A673 (cell line): ENCODE measurements at regions not wholly inside any gene's neighbourhood (a gene's known extent, or its start where the extent isn't known, plus 50 kb on each side); places are given as distances from the start of the nearest gene placed in this dataset.

Experiments
- BruUV-seq: library from RNA; stranded (reverse); fragments of 400-500 nt; replicated peaks from 2 replicates; lab custom pipeline; 2021; lab: Mats Ljungman, UMichigan
- CTCF ChIA-PET: fragments of 300-600 bp; sonication (Branson Sonifier 250); formaldehyde crosslinking; loops from one replicate; lab custom pipeline; 2022; ENCODE audit warnings: antibody characterized with exemption; lab: Charles Lee
- POLR2A ChIA-PET: fragments of 300-600 bp; sonication (Branson Sonifier 250); formaldehyde crosslinking; loops from one replicate; lab custom pipeline; 2022; ENCODE audit warnings: antibody characterized with exemption; ENCODE audit not compliant: low non-redundant PET; lab: Charles Lee
- DNase-seq: peaks from one replicate; pipeline ENCODE4 v3.0.0-alpha.2; 2015; ENCODE audit warnings: low spot score
- H3K27ac ChIP-seq: fragments of 200-600 bp; sonication (generic); 2 replicates; pipeline ENCODE4 v1.5.1; 2016; ENCODE audit warnings: mixed run types, low read depth, mild to moderate bottlenecking, mixed read lengths, antibody characterized with exemption, low read length; ENCODE audit not compliant: poor library complexity, severe bottlenecking
- H3K27me3 ChIP-seq: fragments of 200-600 bp; sonication (generic); replicated peaks from 2 replicates; pipeline ENCODE4 v1.6.1; 2017; ENCODE audit warnings: mixed run types, low read depth, mild to moderate bottlenecking, mixed read lengths, antibody characterized with exemption, low read length; ENCODE audit not compliant: insufficient read depth, poor library complexity
- H3K36me3 ChIP-seq: fragments of 200-600 bp; sonication (generic); 2 replicates; pipeline ENCODE4 v1.6.1; 2016; ENCODE audit warnings: mixed run types, mild to moderate bottlenecking, mixed read lengths, antibody characterized with exemption, low read length; ENCODE audit not compliant: insufficient read depth, poor library complexity, severe bottlenecking
- H3K4me1 ChIP-seq: fragments of 200-600 bp; sonication (generic); 2 replicates; pipeline ENCODE4 v1.6.1; 2017; ENCODE audit warnings: mixed run types, mild to moderate bottlenecking, mixed read lengths, antibody characterized with exemption, low read length; ENCODE audit not compliant: insufficient read depth, poor library complexity, severe bottlenecking
- H3K4me3 ChIP-seq: fragments of 200-600 bp; sonication (generic); 2 replicates; pipeline ENCODE4 v1.5.1; 2016; ENCODE audit warnings: low read depth, mixed run types, mild to moderate bottlenecking, mixed read lengths, low read length; ENCODE audit not compliant: poor library complexity, severe bottlenecking
- H3K9me3 ChIP-seq: fragments of 200-600 bp; sonication (generic); 2 replicates; pipeline ENCODE4 v1.6.1; 2016; ENCODE audit warnings: mixed run types, low read depth, mild to moderate bottlenecking, mixed read lengths, antibody characterized with exemption, low read length; ENCODE audit not compliant: poor library complexity, severe bottlenecking
- EZH2 ChIP-seq: fragments of 200-600 bp; sonication (generic); IDR thresholded peaks from 2 replicates; pipeline ENCODE4 v1.6.1; 2017; ENCODE audit warnings: borderline replicate concordance, low read depth, mild to moderate bottlenecking, mixed read lengths, antibody characterized with exemption, low read length; ENCODE audit not compliant: poor library complexity, severe bottlenecking
- intact Hi-C: fragments of 100-400 bp; cut with micrococcal nuclease; formaldehyde crosslinking; loops from one replicate; pipeline ENCODE4 v1.10.0; 2022; ENCODE audit not compliant: unreplicated experiment
- TF ChIP-seq, protein P1 (sequence below): fragments of 300-800, 200-600 bp; sonication (generic); conservative IDR thresholded peaks from 2 replicates; pipeline ENCODE4 v1.5.1; 2017; ENCODE audit warnings: low read depth, mild to moderate bottlenecking, antibody characterized with exemption, low read length, moderate library complexity, mixed read lengths

DNA sequence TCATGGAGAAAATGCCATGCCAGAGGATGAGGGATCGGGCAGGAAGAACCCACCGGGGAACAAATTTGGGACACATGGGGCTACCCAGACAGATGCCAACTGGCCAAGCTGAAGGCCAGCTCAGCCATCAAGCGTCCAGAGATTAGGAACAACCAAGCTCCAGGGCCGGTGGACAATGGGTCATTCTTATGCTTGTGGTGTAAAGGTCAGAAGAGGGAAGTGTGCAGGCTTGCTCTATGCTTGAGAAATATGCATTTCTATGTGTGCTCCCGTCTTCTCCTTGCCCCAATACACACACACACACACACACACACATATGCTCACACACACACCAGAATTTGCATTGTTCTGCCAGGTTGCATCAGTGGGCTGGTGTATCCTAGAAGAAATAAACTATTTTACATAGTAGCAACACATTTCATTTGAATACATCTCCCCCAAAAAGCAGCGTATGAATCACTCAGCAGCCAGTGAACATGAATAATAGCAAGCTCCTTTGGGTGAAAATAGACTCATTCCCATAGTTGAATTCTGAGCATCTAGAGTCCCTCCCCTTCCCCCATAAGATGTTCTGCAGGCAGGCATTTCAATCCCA lies 201.9 kb upstream of the PPARGC1A start:
- no peak for DNase-seq

DNA sequence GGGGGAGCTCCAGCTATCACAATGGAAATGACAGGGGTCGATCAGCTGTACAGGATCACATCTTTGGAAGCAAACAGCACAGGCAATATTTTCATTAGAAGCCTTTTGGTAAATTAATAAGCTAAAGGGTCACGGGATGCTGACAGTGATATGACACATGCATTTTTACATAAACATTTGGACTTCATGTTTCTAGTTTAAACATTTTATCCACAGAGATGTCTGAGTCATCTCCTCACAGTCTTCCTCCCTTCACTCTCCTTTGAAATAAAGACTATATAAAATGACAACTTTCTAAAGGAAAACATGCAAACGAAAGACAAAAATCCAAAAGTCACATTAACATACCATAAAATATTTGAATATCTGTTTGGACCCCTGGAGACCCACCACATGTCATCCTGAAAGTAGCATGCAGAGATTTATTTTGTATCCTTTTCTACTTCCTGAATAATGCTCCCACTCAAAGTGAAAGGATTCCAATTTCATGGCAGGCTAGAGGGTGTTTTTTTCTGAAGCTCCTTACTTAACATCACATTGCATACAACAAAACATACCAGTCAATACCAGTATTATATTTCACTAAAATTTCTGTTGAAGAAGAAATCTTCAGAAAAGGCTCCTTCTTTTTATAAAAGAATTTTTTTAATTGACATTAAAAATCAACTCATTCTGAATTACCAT lies 200.1 kb upstream of the PPARGC1A start:
- TF ChIP-seq, protein P1, sequence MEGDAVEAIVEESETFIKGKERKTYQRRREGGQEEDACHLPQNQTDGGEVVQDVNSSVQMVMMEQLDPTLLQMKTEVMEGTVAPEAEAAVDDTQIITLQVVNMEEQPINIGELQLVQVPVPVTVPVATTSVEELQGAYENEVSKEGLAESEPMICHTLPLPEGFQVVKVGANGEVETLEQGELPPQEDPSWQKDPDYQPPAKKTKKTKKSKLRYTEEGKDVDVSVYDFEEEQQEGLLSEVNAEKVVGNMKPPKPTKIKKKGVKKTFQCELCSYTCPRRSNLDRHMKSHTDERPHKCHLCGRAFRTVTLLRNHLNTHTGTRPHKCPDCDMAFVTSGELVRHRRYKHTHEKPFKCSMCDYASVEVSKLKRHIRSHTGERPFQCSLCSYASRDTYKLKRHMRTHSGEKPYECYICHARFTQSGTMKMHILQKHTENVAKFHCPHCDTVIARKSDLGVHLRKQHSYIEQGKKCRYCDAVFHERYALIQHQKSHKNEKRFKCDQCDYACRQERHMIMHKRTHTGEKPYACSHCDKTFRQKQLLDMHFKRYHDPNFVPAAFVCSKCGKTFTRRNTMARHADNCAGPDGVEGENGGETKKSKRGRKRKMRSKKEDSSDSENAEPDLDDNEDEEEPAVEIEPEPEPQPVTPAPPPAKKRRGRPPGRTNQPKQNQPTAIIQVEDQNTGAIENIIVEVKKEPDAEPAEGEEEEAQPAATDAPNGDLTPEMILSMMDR = no peak
- TF ChIP-seq EZH2 = no peak
- Histone ChIP-seq H3K9me3 (no peaks in the 10 kb centered on the region), H3K4me1 (no peaks in the 10 kb centered on the region), H3K4me3 (no peak overlapping the region), H3K36me3 (no peaks in the 10 kb centered on the region), H3K27me3 (no peaks in the 10 kb centered on the region), H3K27ac (no peak overlapping the region)
- ChIA-PET CTCF (no interaction called here), POLR2A (no interaction called here)
- DNase-seq = no peak
- no TSS peak for BruUV-seq
- intact Hi-C loops = no loop called here

More for the DNA sequence above, 201.9 kb upstream of the PPARGC1A start:
- no peak overlapping the region for H3K4me3 ChIP-seq
- H3K4me1 ChIP-seq = no peaks in the 10 kb centered on the region
- POLR2A ChIA-PET = no interaction called here
- H3K27ac ChIP-seq = no peak overlapping the region
- TF ChIP-seq, protein P1 = no peak
- H3K27me3 ChIP-seq = no peaks in the 10 kb centered on the region
- CTCF ChIA-PET = no interaction called here
- intact Hi-C loops = no loop called here
- no peaks in the 10 kb centered on the region for H3K36me3 ChIP-seq
- BruUV-seq = no TSS peak
- no peaks in the 10 kb centered on the region for H3K9me3 ChIP-seq

DNA sequence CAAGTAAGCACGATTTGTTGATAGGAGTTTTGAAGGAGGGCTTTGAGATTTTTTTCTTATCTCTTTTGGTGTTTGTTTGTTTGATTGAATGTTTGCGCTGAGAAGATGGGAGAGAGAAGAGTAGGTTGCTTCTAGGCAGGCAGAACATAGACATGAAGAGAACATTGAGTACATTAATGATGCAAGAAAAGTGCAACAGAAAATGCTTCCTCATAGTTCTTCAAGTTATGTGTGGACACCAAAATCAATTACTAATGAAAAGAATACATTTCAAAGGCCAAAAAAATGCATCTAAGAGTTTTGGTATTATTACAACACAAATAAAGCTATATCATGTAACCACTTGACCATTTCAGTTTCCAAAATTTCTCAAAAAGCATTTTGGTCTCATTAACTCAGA lies 191.0 kb upstream of the PPARGC1A start:
- Histone ChIP-seq H3K27me3 (no peaks in the 10 kb centered on the region), H3K4me3 (no peak overlapping the region), H3K4me1 (no peaks in the 10 kb centered on the region), H3K9me3 (no peaks in the 10 kb centered on the region), H3K27ac (no peak overlapping the region), H3K36me3 (no peaks in the 10 kb centered on the region)
- ChIA-PET POLR2A (no interaction called here), CTCF (no interaction called here)
- TF ChIP-seq, protein P1 = no peak
- no peak for TF ChIP-seq EZH2
- BruUV-seq = no TSS peak
- intact Hi-C loops = no loop called here
- no peak for DNase-seq
